ENCODE measurements at regions not wholly inside any gene's neighbourhood (a gene's known extent, or its start where the extent isn't known, plus 50 kb on each side); places are given as distances from the start of the nearest gene placed in this dataset.

DNA sequence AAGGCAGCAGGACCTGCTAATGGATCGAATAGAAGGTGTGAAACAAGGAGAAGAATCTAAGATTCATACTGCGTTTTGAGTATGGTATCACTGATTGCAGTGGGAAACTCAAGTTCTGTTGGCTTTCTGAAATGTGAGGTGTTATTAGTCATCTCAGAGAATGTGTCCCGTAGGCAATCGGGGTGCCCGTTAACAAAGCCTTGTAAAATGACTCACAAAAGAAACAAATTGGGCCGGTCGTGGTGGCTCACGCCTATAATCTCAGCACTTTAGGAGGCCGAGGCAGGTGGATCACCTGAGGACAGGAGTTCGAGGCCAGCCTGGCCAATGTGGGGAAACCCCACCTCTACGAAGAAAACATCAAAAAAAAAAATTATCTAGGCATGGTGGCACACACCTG lies 118.2 kb upstream of the C7orf33 start:
- no peaks in the 10 kb centered on the region for H3K4me1 ChIP-seq (ENCODE audit: control insufficient read depth in 5 of 5, insufficient read depth in 5 of 5, low read length in 5 of 5)
- no peaks in the 10 kb centered on the region for H3K36me3 ChIP-seq (ENCODE audit: control insufficient read depth in 5 of 5, insufficient read depth in 5 of 5, low read length in 5 of 5)

DNA sequence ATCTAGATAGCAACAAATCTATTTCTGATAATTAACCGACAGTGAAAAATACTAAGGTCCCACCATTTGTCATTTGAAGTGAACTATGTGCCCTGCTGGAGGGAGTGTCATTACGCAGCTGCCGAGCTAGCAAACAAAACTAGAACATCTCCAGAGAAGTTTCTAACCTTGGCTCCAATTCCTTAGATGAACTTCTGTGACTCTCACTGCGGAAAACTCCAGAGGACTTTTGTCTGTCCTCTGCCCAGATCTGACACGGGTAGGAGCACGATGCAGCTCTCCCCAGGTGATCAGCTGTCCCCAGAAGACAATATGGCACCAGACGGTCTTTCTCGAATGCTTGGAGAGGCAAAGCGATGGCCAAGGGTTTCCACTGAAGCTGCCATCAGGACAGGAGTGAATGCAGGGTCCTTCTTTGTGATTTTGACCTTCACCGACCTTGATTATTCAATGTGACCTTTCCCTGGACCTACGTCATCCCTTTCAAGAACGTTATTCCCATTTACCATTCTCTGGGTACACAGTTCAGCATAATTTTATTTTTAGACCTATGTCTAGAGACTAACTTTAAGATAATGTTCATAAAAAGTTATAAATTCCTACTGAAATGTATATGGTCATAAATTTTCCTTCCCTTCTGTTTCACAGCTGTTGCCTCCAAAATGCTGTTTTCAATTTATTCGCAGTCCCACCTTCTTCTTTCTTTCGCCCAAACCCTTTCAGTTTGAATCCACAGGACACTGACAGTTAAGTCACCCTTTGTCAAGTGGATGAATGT lies 116.7 kb upstream of the C7orf33 start:
- Histone ChIP-seq H3K9me3 (ENCODE audit: control insufficient read depth in 5 of 5, low read length in 5 of 5) (no peaks in the 10 kb centered on the region), H3K27ac (ENCODE audit: low read depth, low read length) (no peak overlapping the region), H3K4me3 (ENCODE audit: low read depth in 1 of 5, low read length in 5 of 5) (no peak overlapping the region), H3K9ac (ENCODE audit: low read length in 5 of 5) (no peak overlapping the region), H3K27me3 (ENCODE audit: control insufficient read depth in 5 of 5, insufficient read depth in 4 of 5, low read length in 5 of 5) (peaks cover 0 to 4% (median 0%) of the 10 kb centered on the region in 5 donors), H3K4me1 (ENCODE audit: control insufficient read depth in 5 of 5, insufficient read depth in 5 of 5, low read length in 5 of 5) (peaks cover 0 to 2% (median 0%) of the 10 kb centered on the region in 5 donors), H3K36me3 (ENCODE audit: control insufficient read depth in 5 of 5, insufficient read depth in 5 of 5, low read length in 5 of 5) (no peaks in the 10 kb centered on the region)

More for the DNA sequence above, 118.2 kb upstream of the C7orf33 start:
- H3K4me3 ChIP-seq (ENCODE audit: low read depth in 1 of 5, low read length in 5 of 5), result no peak overlapping the region
- H3K9me3 ChIP-seq (ENCODE audit: control insufficient read depth in 5 of 5, low read length in 5 of 5), result no peaks in the 10 kb centered on the region
- H3K9ac ChIP-seq (ENCODE audit: low read length in 5 of 5), result no peak overlapping the region
- no peak overlapping the region for H3K27ac ChIP-seq (ENCODE audit: low read depth, low read length)
- peaks cover 0 to 4% (median 0%) of the 10 kb centered on the region in 5 donors for H3K27me3 ChIP-seq (ENCODE audit: control insufficient read depth in 5 of 5, insufficient read depth in 4 of 5, low read length in 5 of 5)

DNA sequence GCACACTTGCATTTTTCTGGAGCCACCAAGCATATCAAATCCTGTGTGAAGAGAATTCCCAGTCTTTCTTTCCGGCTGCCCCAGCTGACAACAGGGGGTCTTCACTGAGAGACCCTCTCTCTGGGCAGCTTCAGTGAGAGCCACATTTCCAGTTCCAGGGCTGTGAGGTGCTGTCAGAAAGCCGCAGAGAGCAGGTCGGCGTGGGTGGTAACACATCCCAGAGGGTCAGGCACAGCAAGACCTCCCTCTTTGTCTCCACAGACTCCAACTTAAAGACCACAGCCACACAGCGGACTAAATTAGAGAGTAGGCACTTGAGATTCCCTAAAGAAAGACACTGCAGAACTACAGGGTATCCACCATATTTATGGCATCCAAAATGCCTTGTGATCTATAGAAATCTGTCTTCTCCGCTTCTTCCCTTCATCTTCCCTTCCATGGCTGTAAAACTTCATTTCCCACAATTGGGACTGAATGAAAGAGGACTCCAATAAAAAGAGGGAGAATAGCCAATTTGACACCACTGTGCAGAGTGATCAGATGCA lies 116.0 kb upstream of the C7orf33 start:
- H3K27me3 ChIP-seq (ENCODE audit: control insufficient read depth in 5 of 5, insufficient read depth in 4 of 5, low read length in 5 of 5), result peaks cover 0 to 4% (median 0%) of the 10 kb centered on the region in 5 donors
- peaks cover 0 to 2% (median 0%) of the 10 kb centered on the region in 5 donors for H3K4me1 ChIP-seq (ENCODE audit: control insufficient read depth in 5 of 5, insufficient read depth in 5 of 5, low read length in 5 of 5)
- no peak overlapping the region for H3K27ac ChIP-seq (ENCODE audit: low read depth, low read length)
- no peaks in the 10 kb centered on the region for H3K9me3 ChIP-seq (ENCODE audit: control insufficient read depth in 5 of 5, low read length in 5 of 5)
- H3K4me3 ChIP-seq (ENCODE audit: low read depth in 1 of 5, low read length in 5 of 5), result no peak overlapping the region
- H3K9ac ChIP-seq (ENCODE audit: low read length in 5 of 5), result no peak overlapping the region
- H3K36me3 ChIP-seq (ENCODE audit: control insufficient read depth in 5 of 5, insufficient read depth in 5 of 5, low read length in 5 of 5), result no peaks in the 10 kb centered on the region

DNA sequence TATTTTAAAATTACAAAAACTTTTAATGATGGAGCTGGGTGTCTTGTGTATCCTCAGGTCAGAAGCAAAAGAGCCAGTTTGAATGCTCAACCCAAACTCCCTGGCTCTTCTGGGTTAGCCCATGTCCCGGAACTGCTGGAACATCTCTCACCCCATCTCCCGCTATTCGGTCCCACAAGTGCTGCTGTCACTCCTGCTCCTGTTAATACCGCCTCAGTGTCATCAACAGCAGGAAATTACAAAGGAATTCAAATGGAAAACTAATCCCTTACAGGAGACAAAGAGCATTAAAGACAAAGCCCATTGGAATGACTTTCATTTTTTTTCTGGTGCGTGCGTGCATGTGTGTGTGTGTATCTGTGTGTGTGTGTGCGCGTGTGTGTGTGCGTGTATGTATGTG lies 112.0 kb upstream of the C7orf33 start:
- H3K36me3 ChIP-seq (ENCODE audit: control insufficient read depth in 5 of 5, insufficient read depth in 5 of 5, low read length in 5 of 5), result no peaks in the 10 kb centered on the region
- no peaks in the 10 kb centered on the region for H3K27me3 ChIP-seq (ENCODE audit: control insufficient read depth in 5 of 5, insufficient read depth in 4 of 5, low read length in 5 of 5)
- no peak overlapping the region for H3K9ac ChIP-seq (ENCODE audit: low read length in 5 of 5)
- no peak overlapping the region for H3K27ac ChIP-seq (ENCODE audit: low read depth, low read length)
- no peak overlapping the region for H3K4me3 ChIP-seq (ENCODE audit: low read depth in 1 of 5, low read length in 5 of 5)
- peaks cover 3 to 27% (median 20%) of the 10 kb centered on the region in 5 donors for H3K4me1 ChIP-seq (ENCODE audit: control insufficient read depth in 5 of 5, insufficient read depth in 5 of 5, low read length in 5 of 5)
- H3K9me3 ChIP-seq (ENCODE audit: control insufficient read depth in 5 of 5, low read length in 5 of 5), result no peaks in the 10 kb centered on the region

DNA sequence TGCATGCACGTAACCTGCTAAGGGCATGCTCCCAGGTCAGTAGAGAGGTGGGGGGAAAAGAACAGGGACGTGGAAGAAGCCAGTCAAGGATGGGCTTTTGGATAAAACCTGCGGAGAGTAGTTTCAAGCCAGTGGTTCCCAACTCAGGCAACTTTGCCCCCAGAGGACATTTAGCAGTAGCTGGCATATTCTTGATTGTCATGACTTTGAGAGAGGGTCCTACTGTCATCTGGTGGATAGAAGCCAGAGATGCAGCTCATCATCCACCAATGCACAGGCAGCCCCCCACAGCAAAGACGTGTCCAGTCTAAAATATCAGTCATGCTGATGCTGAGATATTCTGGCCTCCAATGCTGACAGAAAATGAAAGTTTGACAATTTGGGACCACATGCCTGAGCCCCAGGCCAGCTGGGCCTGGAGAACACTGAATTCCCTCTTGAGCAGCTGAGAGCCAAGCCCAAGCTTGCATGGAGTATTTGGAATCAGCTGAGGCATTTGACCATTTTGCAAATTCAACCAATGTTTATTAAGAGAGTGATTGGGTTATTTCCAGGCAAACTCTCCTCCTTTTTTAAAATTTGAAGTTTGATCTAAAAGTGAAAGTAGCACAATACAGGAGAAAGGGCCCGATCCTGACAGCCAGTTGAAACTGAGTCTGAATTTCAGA lies 110.0 kb upstream of the C7orf33 start:
- H3K9ac ChIP-seq (ENCODE audit: low read length in 5 of 5), result no peak overlapping the region
- peak overlapping the region in 1 of 5 donors; percentile 2 for H3K4me3 ChIP-seq (ENCODE audit: low read depth in 1 of 5, low read length in 5 of 5)
- H3K9me3 ChIP-seq (ENCODE audit: control insufficient read depth in 5 of 5, low read length in 5 of 5), result no peaks in the 10 kb centered on the region
- peaks cover 3 to 27% (median 20%) of the 10 kb centered on the region in 5 donors for H3K4me1 ChIP-seq (ENCODE audit: control insufficient read depth in 5 of 5, insufficient read depth in 5 of 5, low read length in 5 of 5)
- no peaks in the 10 kb centered on the region for H3K27me3 ChIP-seq (ENCODE audit: control insufficient read depth in 5 of 5, insufficient read depth in 4 of 5, low read length in 5 of 5)
- peak overlapping the region; percentile 25 for H3K27ac ChIP-seq (ENCODE audit: low read depth, low read length)
- no peaks in the 10 kb centered on the region for H3K36me3 ChIP-seq (ENCODE audit: control insufficient read depth in 5 of 5, insufficient read depth in 5 of 5, low read length in 5 of 5)

DNA sequence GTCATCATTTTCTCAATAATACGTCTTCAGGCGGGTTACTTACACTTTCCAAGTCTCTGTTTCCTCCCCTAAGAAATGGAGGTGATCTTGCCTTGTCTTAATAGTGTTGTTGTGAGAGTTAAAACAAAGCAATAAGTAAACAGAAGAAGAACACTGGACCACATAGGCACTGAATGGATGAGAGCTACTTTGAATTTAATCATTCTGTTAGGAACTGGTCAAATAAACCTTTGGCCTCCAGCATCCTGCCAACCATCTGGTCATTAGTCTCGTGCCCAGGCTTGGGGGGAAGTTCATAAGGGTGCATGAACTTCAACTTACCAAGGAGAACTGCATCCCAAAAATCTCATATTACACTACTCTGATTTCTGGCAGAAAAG lies 109.4 kb upstream of the C7orf33 start:
- no peaks in the 10 kb centered on the region for H3K36me3 ChIP-seq (ENCODE audit: control insufficient read depth in 5 of 5, insufficient read depth in 5 of 5, low read length in 5 of 5)
- peak overlapping the region; percentile 25 for H3K27ac ChIP-seq (ENCODE audit: low read depth, low read length)
- no peak overlapping the region for H3K9ac ChIP-seq (ENCODE audit: low read length in 5 of 5)
- peaks cover 3 to 27% (median 20%) of the 10 kb centered on the region in 5 donors for H3K4me1 ChIP-seq (ENCODE audit: control insufficient read depth in 5 of 5, insufficient read depth in 5 of 5, low read length in 5 of 5)
- no peaks in the 10 kb centered on the region for H3K27me3 ChIP-seq (ENCODE audit: control insufficient read depth in 5 of 5, insufficient read depth in 4 of 5, low read length in 5 of 5)
- no peaks in the 10 kb centered on the region for H3K9me3 ChIP-seq (ENCODE audit: control insufficient read depth in 5 of 5, low read length in 5 of 5)
- peak overlapping the region in 1 of 5 donors; percentile 2 for H3K4me3 ChIP-seq (ENCODE audit: low read depth in 1 of 5, low read length in 5 of 5)

DNA sequence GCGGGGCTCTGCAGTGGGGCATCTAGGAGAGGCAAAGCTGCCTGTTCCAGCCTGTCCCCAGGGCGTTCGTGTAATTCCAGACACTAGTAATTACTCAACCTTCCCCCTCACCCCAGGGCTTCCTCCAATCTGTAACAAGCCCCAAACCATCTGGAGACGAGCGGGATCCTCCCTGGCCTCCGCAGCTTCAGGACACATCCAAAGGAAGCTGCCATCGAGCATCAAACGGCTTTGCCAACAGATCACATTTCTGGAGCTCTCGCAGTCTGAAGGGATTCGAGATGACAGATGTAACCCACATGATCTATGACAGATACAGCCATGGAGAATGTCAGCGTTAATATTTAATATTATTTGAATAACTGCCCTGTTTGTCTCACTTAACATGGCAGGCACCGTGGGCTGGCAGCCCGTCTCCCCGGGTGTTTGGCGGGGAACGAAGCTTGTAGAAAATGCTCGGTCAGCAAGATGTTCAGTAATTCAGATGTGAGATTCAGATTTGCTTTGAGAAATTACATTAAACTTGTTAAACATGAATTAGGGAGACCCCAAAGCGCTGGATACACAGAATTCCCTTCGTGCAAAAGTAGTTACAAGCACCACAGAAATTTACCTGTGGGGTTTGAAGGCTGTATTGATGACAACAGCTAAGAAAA lies 108.5 kb upstream of the C7orf33 start:
- no peaks in the 10 kb centered on the region for H3K9me3 ChIP-seq (ENCODE audit: control insufficient read depth in 5 of 5, low read length in 5 of 5)
- H3K9ac ChIP-seq (ENCODE audit: low read length in 5 of 5), result no peak overlapping the region
- H3K36me3 ChIP-seq (ENCODE audit: control insufficient read depth in 5 of 5, insufficient read depth in 5 of 5, low read length in 5 of 5), result no peaks in the 10 kb centered on the region
- H3K4me1 ChIP-seq (ENCODE audit: control insufficient read depth in 5 of 5, insufficient read depth in 5 of 5, low read length in 5 of 5), result peaks cover 3 to 27% (median 20%) of the 10 kb centered on the region in 5 donors
- H3K4me3 ChIP-seq (ENCODE audit: low read depth in 1 of 5, low read length in 5 of 5), result no peak overlapping the region
- H3K27ac ChIP-seq (ENCODE audit: low read depth, low read length), result no peak overlapping the region
- no peaks in the 10 kb centered on the region for H3K27me3 ChIP-seq (ENCODE audit: control insufficient read depth in 5 of 5, insufficient read depth in 4 of 5, low read length in 5 of 5)

DNA sequence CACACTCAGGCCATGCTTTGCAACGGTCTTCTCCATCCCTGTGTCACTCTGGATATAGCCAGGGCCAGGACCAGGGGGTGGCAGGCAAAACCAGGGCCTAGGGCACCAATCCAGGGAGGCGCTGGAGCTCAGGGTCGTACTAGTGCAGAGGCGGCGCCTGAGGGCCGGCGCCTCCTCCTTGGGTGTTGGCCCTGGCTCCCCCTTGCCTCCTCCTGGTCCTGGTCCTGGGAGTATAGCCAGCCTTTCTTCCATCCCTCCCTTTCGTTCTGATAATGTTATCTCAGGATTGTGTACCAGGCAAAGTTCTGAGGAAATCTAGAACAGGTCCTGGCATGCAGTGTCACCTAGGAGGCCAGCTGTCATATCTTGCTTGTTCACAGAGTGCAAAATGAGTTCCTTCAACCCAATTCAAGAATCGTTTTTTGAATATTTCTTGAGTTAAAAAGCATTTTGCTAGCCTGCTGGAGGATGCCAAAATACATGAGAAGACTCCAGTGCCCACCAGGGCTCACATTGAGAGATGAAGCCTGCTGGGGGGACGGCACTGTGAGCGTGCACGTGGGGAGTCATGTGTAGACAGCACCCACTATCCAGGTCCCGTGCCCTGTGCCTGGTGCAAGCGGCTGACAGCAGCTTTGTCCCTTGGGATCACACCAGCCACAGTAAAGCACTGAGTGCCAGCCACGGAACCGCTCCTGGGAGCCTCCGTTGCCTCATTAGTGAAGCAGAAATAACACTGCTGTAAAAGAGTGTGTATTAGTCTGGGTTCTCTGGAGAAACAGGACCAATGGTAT lies 106.9 kb upstream of the C7orf33 start:
- Histone ChIP-seq H3K27me3 (ENCODE audit: control insufficient read depth in 5 of 5, insufficient read depth in 4 of 5, low read length in 5 of 5) (peaks cover 0 to 4% (median 0%) of the 10 kb centered on the region in 5 donors), H3K36me3 (ENCODE audit: control insufficient read depth in 5 of 5, insufficient read depth in 5 of 5, low read length in 5 of 5) (no peaks in the 10 kb centered on the region), H3K27ac (ENCODE audit: low read depth, low read length) (no peak overlapping the region), H3K4me1 (ENCODE audit: control insufficient read depth in 5 of 5, insufficient read depth in 5 of 5, low read length in 5 of 5) (peaks cover 3 to 27% (median 20%) of the 10 kb centered on the region in 5 donors), H3K4me3 (ENCODE audit: low read depth in 1 of 5, low read length in 5 of 5) (no peak overlapping the region), H3K9me3 (ENCODE audit: control insufficient read depth in 5 of 5, low read length in 5 of 5) (no peaks in the 10 kb centered on the region), H3K9ac (ENCODE audit: low read length in 5 of 5) (no peak overlapping the region)

DNA sequence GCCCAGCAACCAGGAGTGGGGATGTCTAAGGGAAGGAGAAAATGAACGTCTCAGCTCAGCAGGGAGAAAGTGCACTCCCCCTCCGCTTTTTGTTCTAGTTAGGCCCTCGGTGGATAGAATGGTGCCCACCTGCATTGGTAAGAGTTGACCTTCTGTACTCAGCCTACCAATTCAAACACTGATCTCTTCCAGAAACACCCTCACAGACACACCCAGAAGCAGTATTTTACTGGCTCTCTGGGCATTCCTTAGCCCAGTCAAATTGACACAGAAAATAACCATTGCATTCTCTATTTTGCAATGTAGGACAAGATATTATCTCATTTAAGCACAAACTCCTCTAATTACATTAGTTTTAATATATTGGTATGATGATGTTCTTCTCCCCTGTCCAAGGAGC lies 106.1 kb upstream of the C7orf33 start:
- Histone ChIP-seq H3K4me3 (ENCODE audit: low read depth in 1 of 5, low read length in 5 of 5) (no peak overlapping the region), H3K27ac (ENCODE audit: low read depth, low read length) (no peak overlapping the region), H3K9me3 (ENCODE audit: control insufficient read depth in 5 of 5, low read length in 5 of 5) (no peaks in the 10 kb centered on the region), H3K9ac (ENCODE audit: low read length in 5 of 5) (no peak overlapping the region), H3K27me3 (ENCODE audit: control insufficient read depth in 5 of 5, insufficient read depth in 4 of 5, low read length in 5 of 5) (peaks cover 0 to 4% (median 0%) of the 10 kb centered on the region in 5 donors), H3K4me1 (ENCODE audit: control insufficient read depth in 5 of 5, insufficient read depth in 5 of 5, low read length in 5 of 5) (peaks cover 3 to 27% (median 20%) of the 10 kb centered on the region in 5 donors), H3K36me3 (ENCODE audit: control insufficient read depth in 5 of 5, insufficient read depth in 5 of 5, low read length in 5 of 5) (no peaks in the 10 kb centered on the region)

Measured in subcutaneous abdominal adipose tissue (tissue), 5 donors.